K562 (cell line): ENCODE measurements at regions not wholly inside any gene's neighbourhood (a gene's known extent, or its start where the extent isn't known, plus 50 kb on each side); places are given as distances from the start of the nearest gene placed in this dataset.

Source experiments
- ATAC-seq: fragments of 200-7000 bp; cut with Tn5 transposase; 3 replicates; pipeline ENCODE4 v1.9.1; 2020; ENCODE audit warnings: moderate library complexity
- BruUV-seq: library from RNA; stranded (reverse); fragments of 400-500 nt; replicated peaks from 2 replicates; lab custom pipeline; 2021; lab: Mats Ljungman, UMichigan
- CTCF ChIA-PET: fragments of 300-600 bp; formaldehyde crosslinking; extraction: SDS; loops from one replicate; lab custom pipeline; 2021; ENCODE audit warnings: low intra/inter-chr PET ratio; lab: Yijun Ruan, JAX
- POLR2A ChIA-PET: fragments of 300-600, 350-650 bp; sonication (Branson Sonifier 250); formaldehyde crosslinking; extraction: SDS; loops from one replicate; lab custom pipeline; 2021; ENCODE audit warnings: antibody characterized with exemption, inconsistent platforms; lab: Yijun Ruan, JAX
- DNase-seq, 4 experiments: peaks; one replicate each; pipeline versions ENCODE4 v3.0.0 to v3.0.0-alpha.2; 2011 to 2018; ENCODE audit warnings: low spot score in 3 of 4, mixed read lengths in 3 of 4; ENCODE audit errors: extremely low read depth in 1 of 4
- FAIRE-seq: peaks from 2 replicates; lab custom pipeline; 2011; peaks lifted over from hg19 to GRCh38; lab: Jason Lieb, UNC
- H2AFZ ChIP-seq: 2 replicates; pipeline ENCODE4 v1.6.0; 2011; ENCODE audit warnings: low read depth, low read length, control low read depth, inconsistent platforms
- H3K27ac ChIP-seq: fragments of 200-600 bp; 3 replicates; pipeline ENCODE4 v1.8.0; 2011; ENCODE audit warnings: low read depth, mild to moderate bottlenecking, control low read depth, inconsistent platforms, low read length, moderate library complexity, mixed read lengths; ENCODE audit errors: extremely low read depth
- H3K27me3 ChIP-seq, 2 experiments: fragments of 300-600 bp in 1 of 2; 2 replicates in 1 of 2; 3 replicates in 1 of 2; pipeline versions ENCODE4 v1.6.0 to v1.8.0; 2011; ENCODE audit warnings: inconsistent platforms in 2 of 2, low read length in 2 of 2, mild to moderate bottlenecking in 1 of 2, mixed read lengths in 1 of 2, moderate library complexity in 1 of 2; ENCODE audit not compliant: control insufficient read depth in 2 of 2, insufficient read depth in 2 of 2
- H3K36me3 ChIP-seq: fragments of 300-600 bp; 3 replicates; pipeline ENCODE4 v1.8.0; 2011; ENCODE audit warnings: mild to moderate bottlenecking, low read length, inconsistent platforms; ENCODE audit not compliant: control insufficient read depth, insufficient read depth
- H3K4me1 ChIP-seq, 2 experiments: fragments of 200-600 bp in 1 of 2; replicated peaks in 1 of 2; 2 replicates in 1 of 2; 3 replicates in 1 of 2; pipeline versions ENCODE4 v1.5.1 to v1.8.0; 2011; ENCODE audit warnings: inconsistent platforms in 2 of 2, low read length in 2 of 2, mild to moderate bottlenecking in 1 of 2, mixed read lengths in 1 of 2, moderate library complexity in 1 of 2; ENCODE audit not compliant: control insufficient read depth in 2 of 2, insufficient read depth in 2 of 2
- H3K4me2 ChIP-seq: 2 replicates; pipeline ENCODE4 v1.6.1; 2011; ENCODE audit warnings: low read length, control low read depth, inconsistent platforms, mixed read lengths; ENCODE audit not compliant: insufficient read depth
- H3K4me3 ChIP-seq: fragments of 200-600 bp; sonication (generic), shearing (Covaris generic); 2 replicates; pipeline ENCODE4 v1.5.1; 2016; ENCODE audit warnings: control low read depth, inconsistent platforms
- H3K79me2 ChIP-seq: fragments of 200-600 bp; 3 replicates; pipeline ENCODE4 v1.8.0; 2011; ENCODE audit warnings: low read length, inconsistent platforms; ENCODE audit not compliant: control insufficient read depth, insufficient read depth
- H3K9ac ChIP-seq, 2 experiments: 2 replicates each; pipeline versions ENCODE4 v1.6.0 to v1.6.1; 2011; ENCODE audit warnings: low read depth in 2 of 2, low read length in 2 of 2, control low read depth in 1 of 2, inconsistent platforms in 1 of 2, mild to moderate bottlenecking in 1 of 2, mixed read lengths in 1 of 2; ENCODE audit not compliant: insufficient read depth in 1 of 2
- H3K9me1 ChIP-seq: one replicate; pipeline ENCODE4 v1.6.0; 2011; ENCODE audit warnings: inconsistent platforms, mild to moderate bottlenecking, low read length, moderate library complexity; ENCODE audit not compliant: control insufficient read depth, insufficient read depth
- H3K9me3 ChIP-seq: replicated peaks from 2 replicates; pipeline ENCODE4 v1.5.1; 2011; ENCODE audit warnings: low read depth, low read length, inconsistent platforms; ENCODE audit not compliant: control insufficient read depth, insufficient read depth
- H4K20me1 ChIP-seq: replicated peaks from 2 replicates; pipeline ENCODE4 v1.6.1; 2011; ENCODE audit warnings: low read length, inconsistent platforms, mixed read lengths; ENCODE audit not compliant: control insufficient read depth, insufficient read depth
- ARHGAP35 ChIP-seq: fragments of 450-650 bp; IDR thresholded peaks from 2 replicates; pipeline ENCODE4 v1.6.1; 2018; ENCODE audit not compliant: partially characterized antibody
- BRF1 ChIP-seq: IDR thresholded peaks from 3 replicates; pipeline ENCODE4 v1.6.1; 2011; ENCODE audit warnings: borderline replicate concordance, mild to moderate bottlenecking; ENCODE audit not compliant: insufficient read length; ENCODE audit errors: extremely low read depth
- ETV6 ChIP-seq, 3 experiments: fragments of 150-350 bp in 1 of 3; sonication (generic) in 1 of 3; formaldehyde crosslinking in 1 of 3; IDR thresholded peaks; 2 replicates each; pipeline versions ENCODE4 v1.6.1 to v1.8.0; 2014 to 2022; ENCODE audit warnings: borderline replicate concordance in 2 of 3, low read depth in 2 of 3, antibody characterized with exemption in 1 of 3, low read length in 1 of 3, mild to moderate bottlenecking in 1 of 3, missing genetic modification reagents in 1 of 3
- HOMEZ ChIP-seq: fragments of 250-450 bp; sonication (Bioruptor Pico); IDR thresholded peaks from 2 replicates; pipeline ENCODE4 v1.4.0; 2020; ENCODE audit warnings: mild to moderate bottlenecking, moderate library complexity
- LCOR ChIP-seq: sonication (generic); formaldehyde crosslinking; IDR thresholded peaks from 2 replicates; pipeline ENCODE4 v1.8.0; 2022; ENCODE audit warnings: mild to moderate bottlenecking, missing genetic modification reagents
- POLR3G ChIP-seq: IDR thresholded peaks from 2 replicates; pipeline ENCODE4 v1.6.1; 2011; ENCODE audit not compliant: insufficient read length, insufficient replicate concordance; ENCODE audit errors: extremely low read depth
- ZNF316 ChIP-seq: fragments of 450-650 bp; IDR thresholded peaks from 2 replicates; pipeline ENCODE4 v1.6.1; 2016
- WGBS: fragments of 100-300 bp; shearing (Covaris generic); methylation state at CpG from one replicate; pipeline ENCODE4 v1.1.6; 2016; ENCODE audit warnings: low coverage, mixed read lengths; ENCODE audit not compliant: insufficient coverage; ENCODE audit errors: missing lambda C conversion rate; 5-methylcytosine and 5-hydroxymethylcytosine counted together
- in situ Hi-C: fragments of 300-500 bp; cut with MboI; formaldehyde crosslinking; loops from 4 replicates; pipeline ENCODE4 v1.15.0; 2018; ENCODE audit warnings: inconsistent platforms, mixed read lengths
- intact Hi-C: fragments of 100-400 bp; cut with micrococcal nuclease; formaldehyde crosslinking; loops from 2 replicates; pipeline ENCODE4 v1.14.2; 2022

DNA sequence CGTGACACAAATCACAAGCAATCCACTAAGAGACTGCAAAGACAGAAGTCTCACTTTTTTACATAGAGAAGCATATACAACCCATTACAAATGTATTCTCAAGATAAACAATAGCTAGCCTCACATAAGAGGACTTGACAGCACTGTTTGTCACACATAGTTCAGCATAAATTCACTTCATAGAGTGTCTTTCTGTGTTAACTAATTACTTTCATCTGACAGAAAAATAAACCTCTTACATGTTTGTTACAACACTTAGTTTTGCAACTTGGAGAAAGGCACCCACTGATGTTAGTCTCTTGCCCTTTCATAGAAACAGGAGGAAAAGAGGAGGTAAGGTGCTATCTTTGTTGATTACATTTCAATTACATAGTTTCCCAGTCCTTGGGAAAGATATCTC is 2221.9 kb upstream of the RAG2 start:
- CTCF ChIA-PET = no interaction called here

More for the DNA sequence above, 2221.9 kb upstream of the RAG2 start:
- POLR2A ChIA-PET = no interaction called here
- H3K9me3 ChIP-seq = no peaks in the 10 kb centered on the region
- H3K27ac ChIP-seq = no peak overlapping the region
- no peak overlapping the region for H2AFZ ChIP-seq
- H3K36me3 ChIP-seq = no peaks in the 10 kb centered on the region
- DNase-seq = no peak
- H3K4me2 ChIP-seq = no peak overlapping the region
- no peaks in the 10 kb centered on the region for H3K27me3 ChIP-seq
- no peaks in the 10 kb centered on the region for H3K9me1 ChIP-seq
- no peaks in the 10 kb centered on the region for H3K79me2 ChIP-seq
- in situ Hi-C loops (no loop called here), intact Hi-C loops (no loop called here)
- TF ChIP-seq ETV6 (IDR thresholded peaks at IDR 0.05; ENCODE audit: borderline replicate concordance in 1 of 2, low read depth in 2 of 2, low read length in 1 of 2) = no peak
- no peak for TF ChIP-seq ETV6 (CRISPR knock-in tag; IDR thresholded peaks at IDR 0.05; ENCODE audit: borderline replicate concordance)
- TF ChIP-seq POLR3G = no peak
- no peak for TF ChIP-seq BRF1
- TF ChIP-seq ARHGAP35 = no peak
- no peak for TF ChIP-seq LCOR (CRISPR knock-in tag)
- no peak for TF ChIP-seq ZNF316
- TF ChIP-seq HOMEZ (CRISPR knock-in tag) = no peak
- FAIRE-seq = no peak
- no peaks in the 10 kb centered on the region for H3K4me1 ChIP-seq
- 6% methylated on average over 1 of the region's 1 CpG for WGBS
- BruUV-seq = no TSS peak
- H3K4me3 ChIP-seq = no peak overlapping the region
- no peaks in the 10 kb centered on the region for H4K20me1 ChIP-seq
- H3K9ac ChIP-seq = no peak overlapping the region
- ATAC-seq = no peak
